Amygdala (tissue), 56 donors: ENCODE measurements at regions not wholly inside any gene's neighbourhood (a gene's known extent, or its start where the extent isn't known, plus 50 kb on each side); places are given as distances from the start of the nearest gene placed in this dataset.

Experiments used
- DNase-seq, 56 donors: peaks; one replicate each; lab custom pipeline; 2025; lab: John Stamatoyannopoulos, UW

DNA sequence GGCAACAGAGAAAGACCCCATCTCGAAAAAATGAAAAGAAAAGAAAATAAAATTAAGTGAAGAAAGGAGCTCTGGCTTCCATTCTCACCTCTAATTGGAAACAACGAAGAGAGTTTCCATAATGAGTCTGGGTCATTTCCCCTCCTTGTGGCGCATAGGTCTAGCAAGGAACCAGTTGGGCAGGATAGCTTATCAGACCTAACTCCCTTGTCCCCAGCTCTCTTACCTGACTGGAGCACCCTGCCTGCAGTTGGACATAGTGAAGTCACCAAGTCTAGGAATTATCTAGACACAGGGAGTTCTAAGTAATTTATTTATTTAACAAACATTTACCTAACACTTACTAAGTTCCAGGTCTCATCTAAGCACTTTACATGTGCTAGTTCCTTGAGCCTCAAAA, 63.0 kb upstream of the RAB4A start:
- no peak for DNase-seq

DNA sequence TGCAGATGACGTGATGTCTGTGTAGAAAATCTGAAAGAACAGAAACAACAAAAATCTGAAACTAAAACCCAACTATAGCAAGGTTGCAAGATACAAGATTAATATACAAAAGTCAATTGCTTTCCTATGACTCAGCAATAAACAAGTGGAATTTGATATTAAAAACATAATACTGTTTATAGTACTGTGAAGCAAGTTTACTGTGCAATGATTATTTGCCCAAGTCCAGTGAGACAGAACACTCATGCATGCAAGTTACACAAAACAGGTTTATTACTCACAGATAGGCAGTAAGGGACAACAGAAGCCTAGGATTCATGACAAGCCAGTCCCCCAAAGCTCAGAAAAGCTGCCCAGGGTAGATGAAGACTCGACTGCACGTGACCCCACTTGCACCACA, 62.4 kb upstream of the RAB4A start:
- DNase-seq: no peak

DNA sequence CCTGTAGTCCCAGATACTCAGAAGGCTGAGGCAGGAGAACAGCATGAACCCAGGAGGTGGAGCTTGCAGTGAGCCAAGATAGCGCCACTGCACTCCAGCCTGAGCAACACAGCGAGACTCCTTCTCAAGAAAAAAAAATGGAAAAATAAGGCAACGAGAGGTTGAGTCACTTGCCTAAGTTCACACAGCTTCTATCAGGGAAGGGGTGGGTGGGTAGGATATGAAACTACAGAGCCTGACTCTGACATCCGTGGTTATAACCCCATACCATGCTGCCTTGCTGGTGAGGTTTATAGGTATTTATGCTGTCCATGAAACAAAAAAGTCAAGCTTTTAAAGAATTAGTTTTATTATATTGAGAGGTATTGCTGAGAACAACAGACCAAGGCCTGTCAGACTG, 61.5 kb upstream of the RAB4A start:
- no peak for DNase-seq

DNA sequence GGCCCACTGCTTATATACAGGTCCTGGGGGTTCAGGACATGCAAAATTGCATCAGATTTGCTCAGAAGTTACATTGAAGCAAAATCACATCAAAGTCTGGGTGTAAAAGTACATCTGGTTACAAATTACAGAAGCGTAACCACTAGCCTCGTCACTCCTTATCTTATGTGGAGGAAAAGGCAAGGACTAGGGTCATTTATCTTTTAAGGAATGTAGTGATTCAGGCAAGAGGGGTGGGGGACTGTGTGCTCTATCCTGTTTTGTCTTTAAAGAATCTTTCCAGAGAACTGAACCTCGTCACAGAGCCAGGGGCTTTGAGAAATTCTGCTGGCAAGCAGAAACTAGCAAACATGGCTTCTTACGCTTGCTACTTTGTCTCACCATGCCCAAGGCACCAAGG, 61.1 kb upstream of the RAB4A start:
- DNase-seq: no peak

DNA sequence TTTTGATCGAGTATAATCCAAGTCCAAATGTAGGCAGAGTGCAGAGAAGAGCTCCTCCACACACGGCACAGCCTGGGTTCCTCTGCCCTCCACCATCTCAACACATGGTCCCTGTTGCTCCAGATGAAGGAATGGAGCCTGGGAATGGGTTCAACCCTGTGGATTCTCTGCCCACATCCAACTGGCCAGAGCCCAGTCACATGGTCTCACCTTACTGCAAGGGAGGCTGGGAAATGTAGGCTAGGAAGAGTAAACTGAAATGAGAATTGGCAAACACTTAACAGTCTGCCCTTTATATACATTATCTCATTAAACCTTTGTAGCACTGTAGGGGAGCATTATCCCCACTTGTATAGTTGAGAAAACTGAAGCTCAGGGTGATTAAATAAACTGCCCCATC, 60.1 kb upstream of the RAB4A start:
- no peak for DNase-seq

DNA sequence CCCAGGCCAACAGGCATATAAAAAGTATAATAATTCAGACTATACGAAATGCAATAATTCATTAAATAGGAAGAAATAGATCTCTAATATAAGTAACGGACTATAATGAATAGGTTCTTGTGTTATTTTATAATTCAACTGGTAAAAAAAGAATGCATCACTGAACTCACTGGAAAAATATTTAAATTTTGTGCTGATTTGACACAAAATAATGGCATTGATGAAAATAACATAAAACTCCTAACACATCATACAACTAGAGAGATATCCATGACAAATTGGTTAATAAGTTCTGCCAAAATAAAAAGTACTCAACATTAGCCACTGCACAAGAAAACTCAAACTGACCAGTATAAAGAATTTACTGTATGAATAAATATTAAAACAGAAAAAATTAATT, 57.1 kb upstream of the RAB4A start:
- no peak for DNase-seq

DNA sequence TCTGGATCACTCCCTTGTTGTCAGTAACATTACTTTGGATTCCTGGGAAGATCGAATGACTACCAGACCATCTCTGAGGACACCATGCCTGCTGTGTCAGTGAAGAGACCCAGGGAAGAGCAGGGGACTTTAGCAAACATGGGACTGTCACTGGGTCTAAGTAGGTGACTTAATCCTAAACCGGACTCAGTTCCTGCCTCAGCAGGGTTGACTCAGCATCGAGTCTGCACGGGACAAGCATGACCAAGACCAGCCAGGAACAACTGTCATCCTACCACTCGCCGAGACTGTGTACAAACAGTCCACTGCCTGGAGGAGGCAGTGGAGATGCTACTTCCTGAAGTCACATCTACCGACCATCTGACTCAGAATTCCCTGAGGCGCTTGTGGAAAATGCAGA, 53.2 kb upstream of the RAB4A start:
- DNase-seq: no peak

DNA sequence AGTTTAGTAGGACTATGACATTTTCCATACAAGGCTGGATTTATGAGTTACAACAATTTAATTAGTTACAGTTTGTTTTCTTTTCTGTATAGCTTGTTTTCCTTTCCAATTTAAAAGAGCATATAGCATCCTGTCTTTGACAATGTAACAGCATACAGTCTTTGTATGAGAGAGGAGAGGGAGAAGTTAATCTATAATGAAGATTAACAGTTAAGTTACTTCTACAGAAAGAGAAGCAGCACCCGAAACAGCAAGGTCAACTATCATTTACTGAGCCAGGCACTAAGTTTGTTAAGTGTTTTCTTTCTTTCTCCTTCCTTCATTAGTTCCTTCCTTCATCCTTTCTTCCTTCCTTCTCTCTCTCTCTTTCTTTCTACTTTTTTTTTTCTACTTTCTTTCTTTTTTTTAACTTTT, 52.3 kb upstream of the RAB4A start:
- no peak for DNase-seq

DNA sequence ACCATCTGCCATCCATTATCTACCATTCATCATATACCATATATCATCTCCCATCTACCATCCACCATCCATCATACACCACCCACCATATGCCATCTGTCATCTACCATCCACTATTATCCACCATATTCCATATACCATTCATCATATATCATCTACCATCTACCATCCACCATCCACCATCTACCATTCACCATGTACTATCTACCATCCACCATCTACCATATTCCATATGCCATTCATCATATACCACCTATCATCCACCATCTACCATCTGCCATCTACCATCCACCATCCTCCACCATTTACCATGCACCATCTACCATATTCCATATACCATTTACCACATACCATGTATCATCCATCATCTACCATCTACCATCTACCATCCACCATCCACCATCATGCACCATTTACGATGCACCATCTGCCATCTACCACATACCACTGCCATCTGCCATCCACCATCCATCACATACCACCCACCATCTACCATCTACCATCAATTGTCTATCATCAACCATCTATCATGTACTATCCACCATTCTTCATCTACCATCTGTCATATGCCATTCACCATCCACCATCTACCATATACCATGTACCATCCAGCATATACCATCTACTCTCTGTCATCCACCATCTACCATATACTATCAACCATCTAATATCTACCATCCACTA, 50.6 kb upstream of the RAB4A start:
- no peak for DNase-seq

DNA sequence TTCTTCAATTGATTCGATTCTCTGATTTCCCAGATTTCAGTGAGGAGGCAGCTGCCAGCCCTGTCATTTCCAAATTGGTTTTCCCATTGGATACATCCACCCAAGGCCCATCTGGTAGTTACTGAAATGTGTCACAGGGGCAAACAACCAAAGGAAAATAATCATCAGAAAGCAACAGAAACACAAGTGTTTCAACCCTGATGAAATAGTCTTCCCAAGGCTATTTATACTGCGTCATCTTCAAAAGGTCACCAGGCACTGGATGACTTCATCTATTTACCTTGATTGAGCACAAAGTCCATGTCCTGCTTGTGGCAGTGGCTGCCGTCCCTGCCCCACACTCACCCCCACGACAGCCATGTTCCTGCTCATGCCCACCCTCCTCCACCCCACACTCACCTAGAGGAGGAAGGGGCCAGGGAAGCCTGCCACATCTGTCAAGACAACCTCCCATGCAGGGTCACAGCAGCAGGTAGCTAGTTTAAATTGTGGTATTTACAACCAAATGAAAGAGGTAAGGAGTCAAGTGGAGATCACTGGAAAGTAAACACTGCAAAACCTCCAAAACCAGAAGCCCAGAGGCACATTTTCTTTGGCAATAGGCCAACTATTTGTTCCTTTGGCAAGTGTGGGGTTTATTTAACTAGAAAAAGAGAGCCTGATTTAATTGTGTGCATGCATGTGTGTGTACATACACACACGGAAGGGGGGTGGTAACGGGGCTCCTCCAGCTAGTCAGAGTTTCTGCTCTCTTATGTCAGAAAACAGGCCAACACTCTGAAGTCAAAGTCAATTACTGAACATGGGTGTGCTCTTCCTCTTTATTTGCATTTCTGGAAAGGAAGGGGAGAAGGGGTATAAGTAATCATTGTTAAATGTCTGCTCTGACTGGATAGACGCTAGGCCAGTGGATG, 49.5 kb upstream of the RAB4A start:
- no peak for DNase-seq
